Osteoblast (primary cell): ENCODE measurements at regions not wholly inside any gene's neighbourhood (a gene's known extent, or its start where the extent isn't known, plus 50 kb on each side); places are given as distances from the start of the nearest gene placed in this dataset.

Source experiments
- DNase-seq: peaks from one replicate; pipeline ENCODE4 v3.0.0; 2011; ENCODE audit warnings: low spot score, mixed read lengths; ENCODE audit not compliant: insufficient read length; ENCODE audit errors: missing footprints
- H2AFZ ChIP-seq: 2 replicates; pipeline ENCODE4 v1.6.0; 2011; ENCODE audit warnings: mild to moderate bottlenecking, low read length
- H3K27ac ChIP-seq: 2 replicates; pipeline ENCODE4 v1.5.1; 2011; ENCODE audit warnings: mild to moderate bottlenecking, low read depth, low read length, moderate library complexity
- H3K27me3 ChIP-seq: 2 replicates; pipeline ENCODE4 v1.6.0; 2012; ENCODE audit warnings: mild to moderate bottlenecking, control low read depth, inconsistent platforms, low read length, moderate library complexity; ENCODE audit not compliant: insufficient read depth
- H3K36me3 ChIP-seq: 2 replicates; pipeline ENCODE4 v1.5.1; 2011; ENCODE audit warnings: mild to moderate bottlenecking, low read length, control low read depth, moderate library complexity; ENCODE audit not compliant: insufficient read depth
- H3K4me1 ChIP-seq: 2 replicates; pipeline ENCODE4 v1.5.1; 2011; ENCODE audit warnings: mild to moderate bottlenecking, low read length, control low read depth, moderate library complexity; ENCODE audit not compliant: insufficient read depth
- H3K4me2 ChIP-seq: 2 replicates; pipeline ENCODE4 v1.6.0; 2011; ENCODE audit warnings: mild to moderate bottlenecking, low read length; ENCODE audit not compliant: insufficient read depth
- H3K4me3 ChIP-seq: fragments of 200-600 bp; sonication (generic); 3 replicates; pipeline ENCODE4 v1.5.1; 2012; ENCODE audit warnings: mild to moderate bottlenecking, low read length, inconsistent platforms; ENCODE audit not compliant: insufficient read depth
- H3K79me2 ChIP-seq: 2 replicates; pipeline ENCODE4 v1.6.0; 2012; ENCODE audit warnings: mild to moderate bottlenecking, low read length, control low read depth, inconsistent platforms; ENCODE audit not compliant: insufficient read depth
- H3K9me3 ChIP-seq: 2 replicates; pipeline ENCODE4 v1.5.1; 2011; ENCODE audit warnings: low read depth, low read length, control low read depth
- H4K20me1 ChIP-seq: 2 replicates; pipeline ENCODE4 v1.6.0; 2012; ENCODE audit warnings: mild to moderate bottlenecking, low read length, control low read depth; ENCODE audit not compliant: insufficient read depth
- CTCF ChIP-seq: IDR thresholded peaks from 2 replicates; pipeline ENCODE4 v1.5.1; 2011; ENCODE audit warnings: mild to moderate bottlenecking, low read depth, low read length, moderate library complexity; ENCODE audit errors: extremely low read depth

GRCh38 chr15:81940467-81941451 is 105.1 kb downstream of the MEX3B start:
- no peak overlapping the region for H2AFZ ChIP-seq
- H4K20me1 ChIP-seq = no peaks in the 10 kb centered on the region
- no peaks in the 10 kb centered on the region for H3K36me3 ChIP-seq
- no peaks in the 10 kb centered on the region for H3K79me2 ChIP-seq
- H3K4me2 ChIP-seq = no peak overlapping the region
- peak overlapping the region; percentile 23 for H3K27ac ChIP-seq
- no peaks in the 10 kb centered on the region for H3K9me3 ChIP-seq
- H3K4me3 ChIP-seq = no peak overlapping the region
- no peaks in the 10 kb centered on the region for H3K27me3 ChIP-seq
- peaks cover 16% of the 10 kb centered on the region for H3K4me1 ChIP-seq
- TF ChIP-seq CTCF = no peak
- DNase-seq = peak; percentile 82

DNA sequence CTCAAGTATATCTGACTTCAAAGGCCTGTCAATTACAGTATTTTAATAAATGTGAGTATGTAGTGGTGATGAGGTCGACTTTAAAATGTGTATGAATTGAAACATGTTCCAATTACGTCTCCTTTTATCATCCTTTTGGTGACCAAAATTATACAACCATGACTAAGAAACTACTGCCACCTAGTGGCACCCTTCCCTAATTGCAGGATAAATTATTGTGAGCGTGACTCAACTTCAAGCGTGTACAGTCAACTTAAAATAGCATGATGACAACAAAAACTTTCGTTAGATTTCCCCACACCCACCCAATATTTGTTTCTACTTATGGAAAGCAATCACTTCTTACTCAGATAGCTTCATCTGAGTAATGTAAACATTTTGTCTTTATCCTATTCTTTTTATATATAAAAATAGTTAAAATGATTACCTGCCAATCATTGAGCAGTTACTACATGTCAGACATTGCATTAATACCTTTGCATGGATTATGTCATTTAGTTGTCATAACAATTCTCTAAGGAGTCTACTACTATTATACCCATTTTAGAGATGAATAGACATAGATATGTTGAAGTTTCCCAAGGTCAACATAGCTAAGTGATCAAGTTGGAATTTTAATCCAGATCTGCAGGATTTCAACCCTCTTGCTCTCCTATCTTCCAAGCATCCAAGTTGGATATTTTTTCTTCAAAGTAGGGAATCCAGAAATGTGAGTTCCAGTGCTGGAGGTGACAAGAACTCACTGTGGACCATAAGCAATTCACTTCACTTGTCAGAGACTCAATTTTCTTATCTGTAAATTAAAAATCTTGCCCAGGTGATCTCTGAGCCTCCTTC is 106.0 kb downstream of the MEX3B start:
- TF ChIP-seq CTCF = peak; percentile 56
- Histone ChIP-seq H3K36me3 (no peaks in the 10 kb centered on the region), H3K4me3 (no peak overlapping the region), H4K20me1 (no peaks in the 10 kb centered on the region), H3K27me3 (no peaks in the 10 kb centered on the region), H3K4me1 (peaks cover 16% of the 10 kb centered on the region), H3K9me3 (no peaks in the 10 kb centered on the region), H3K27ac (peak overlapping the region; percentile 2), H3K4me2 (no peak overlapping the region), H3K79me2 (no peaks in the 10 kb centered on the region), H2AFZ (no peak overlapping the region)
- DNase-seq = peak; percentile 67

DNA sequence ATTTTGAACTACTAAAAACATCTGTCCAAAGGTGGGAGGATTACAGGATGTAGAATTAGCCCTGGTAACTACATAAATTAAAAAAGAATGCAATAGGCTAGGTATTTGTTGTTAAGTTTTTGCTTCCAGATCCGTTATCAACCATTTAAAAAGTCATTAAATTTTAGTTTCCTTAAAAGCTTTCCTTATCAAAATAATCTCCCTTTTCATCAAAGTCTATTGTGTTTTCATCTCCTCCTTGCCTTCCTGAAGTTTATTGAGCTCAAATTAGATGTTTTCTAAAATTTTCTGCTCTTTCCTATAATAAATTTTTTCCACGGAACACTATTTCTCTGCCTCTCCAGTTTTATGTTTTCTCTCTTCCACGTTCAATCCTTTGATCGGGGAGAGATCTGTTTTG is 108.6 kb downstream of the MEX3B start:
- H3K36me3 ChIP-seq = no peaks in the 10 kb centered on the region
- no peaks in the 10 kb centered on the region for H3K9me3 ChIP-seq
- H2AFZ ChIP-seq = no peak overlapping the region
- DNase-seq = no peak
- H3K79me2 ChIP-seq = no peaks in the 10 kb centered on the region
- H3K4me3 ChIP-seq = no peak overlapping the region
- no peaks in the 10 kb centered on the region for H3K27me3 ChIP-seq
- H3K27ac ChIP-seq = no peak overlapping the region
- no peaks in the 10 kb centered on the region for H4K20me1 ChIP-seq
- TF ChIP-seq CTCF = no peak
- no peak overlapping the region for H3K4me2 ChIP-seq
- H3K4me1 ChIP-seq = peaks cover 16% of the 10 kb centered on the region
